NCI-H1694 (cell line): ENCODE measurements at regions not wholly inside any gene's neighbourhood (a gene's known extent, or its start where the extent isn't known, plus 50 kb on each side); places are given as distances from the start of the nearest gene placed in this dataset.
A peak's percentile ranks its signal among the peaks of the same experiment; 100 is the strongest.
"Not testable (repeated sequence)": the region's sequence is repeated elsewhere in the genome, so short reads cannot be mapped to it uniquely, and the experiment has no call there.

Experiments used
- DNase-seq: peaks from one replicate; lab custom pipeline; 2025; lab: John Stamatoyannopoulos, UW

GRCh38 chr5:125085797-125086505 is 339.5 kb upstream of the ZNF608 start:
- no peak for DNase-seq

GRCh38 chr5:125088522-125089105 is 342.2 kb upstream of the ZNF608 start:
- no peak for DNase-seq

GRCh38 chr5:125092138-125092537 is 345.7 kb upstream of the ZNF608 start:
- DNase-seq: not testable (repeated sequence)

- no peak for DNase-seq
Observed at GRCh38 chr5:125093776-125094175, 347.3 kb upstream of the ZNF608 start.

- DNase-seq: no peak
Observed at GRCh38 chr5:125100342-125100741, 353.9 kb upstream of the ZNF608 start.

- no peak for DNase-seq
Observed at GRCh38 chr5:125100951-125101350, 354.5 kb upstream of the ZNF608 start.

- DNase-seq: no peak
Observed at GRCh38 chr5:125103459-125103858, 357.0 kb upstream of the ZNF608 start.

GRCh38 chr5:125106271-125106670 is 359.8 kb upstream of the ZNF608 start:
- DNase-seq: no peak

GRCh38 chr5:125106881-125107280 is 360.4 kb upstream of the ZNF608 start:
- DNase-seq: no peak

- peak; percentile 44 for DNase-seq
Observed at GRCh38 chr5:125109293-125109692, 362.9 kb upstream of the ZNF608 start.

GRCh38 chr5:125109816-125110215 is 363.4 kb upstream of the ZNF608 start:
- DNase-seq: no peak

- no peak for DNase-seq
Observed at GRCh38 chr5:125112196-125112595, 365.8 kb upstream of the ZNF608 start.

- no peak for DNase-seq
Observed at GRCh38 chr5:125113328-125113727, 366.9 kb upstream of the ZNF608 start.

- DNase-seq: no peak
Observed at GRCh38 chr5:125115195-125115525, 368.7 kb upstream of the ZNF608 start.

GRCh38 chr5:125117566-125117965 is 371.1 kb upstream of the ZNF608 start:
- peak; percentile 37 for DNase-seq

- no peak for DNase-seq
Observed at GRCh38 chr5:125120012-125120411, 373.6 kb upstream of the ZNF608 start.

- no peak for DNase-seq
Observed at GRCh38 chr5:125125031-125125823, 378.8 kb upstream of the ZNF608 start.

- DNase-seq: no peak
Observed at GRCh38 chr5:125126050-125126449, 379.6 kb upstream of the ZNF608 start.

- DNase-seq: no peak
Observed at GRCh38 chr5:125129151-125129806, 382.8 kb upstream of the ZNF608 start.

- DNase-seq: no peak
Observed at GRCh38 chr5:125130591-125130990, 384.2 kb upstream of the ZNF608 start.

- no peak for DNase-seq
Observed at GRCh38 chr5:125134216-125135081, 388.0 kb upstream of the ZNF608 start.

- no peak for DNase-seq
Observed at GRCh38 chr5:125137535-125137934, 391.1 kb upstream of the ZNF608 start.
